Retina (tissue), 1 donor: ENCODE measurements at regions not wholly inside any gene's neighbourhood (a gene's known extent, or its start where the extent isn't known, plus 50 kb on each side); places are given as distances from the start of the nearest gene placed in this dataset.

Source experiments
- DNase-seq: peaks from one replicate; pipeline ENCODE4 v3.0.0-alpha.2; 2016

DNA sequence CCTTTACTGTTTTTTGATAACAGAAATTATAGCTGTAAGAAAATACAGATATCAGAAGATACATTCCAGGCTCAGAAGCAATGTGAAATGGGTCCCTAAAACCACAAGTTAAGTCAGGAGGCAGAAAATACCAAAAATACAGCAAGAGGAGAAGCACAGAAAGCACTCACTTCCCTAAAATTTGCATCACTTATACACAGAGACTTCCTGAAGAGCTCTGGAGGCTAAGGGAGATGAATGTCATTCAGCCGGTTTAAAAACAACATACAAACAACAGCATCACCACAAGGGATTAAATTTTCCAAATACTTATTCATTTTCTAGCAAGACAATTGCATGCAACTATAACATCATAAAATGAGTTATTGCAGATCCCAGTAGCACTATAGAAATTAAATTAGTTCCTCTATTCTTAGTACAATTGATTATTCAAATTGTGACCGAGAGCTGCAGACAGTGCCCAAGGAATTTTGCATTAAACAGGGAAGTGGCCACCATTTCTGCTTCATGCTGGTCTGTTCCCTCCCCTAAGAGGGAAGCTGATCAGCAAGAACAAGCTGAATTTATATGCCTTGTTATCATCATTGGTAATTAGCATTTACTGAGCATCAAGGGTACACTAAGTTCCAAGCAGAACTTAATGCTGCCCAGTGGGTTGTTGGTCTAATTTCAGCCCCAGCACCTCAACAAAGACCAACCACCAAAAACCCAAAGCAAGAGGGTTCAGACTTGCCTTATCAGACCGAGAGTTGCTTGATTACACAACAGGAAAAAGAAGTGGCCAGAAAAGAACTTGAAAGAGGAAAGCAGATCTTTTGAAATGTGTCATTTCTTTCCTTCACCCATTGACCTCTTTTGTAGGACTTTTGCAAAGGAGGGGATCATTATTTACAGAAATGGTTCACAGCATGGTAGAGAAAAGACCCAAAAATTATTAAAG lies 140.7 kb downstream of the KCTD12 start:
- no peak for DNase-seq

DNA sequence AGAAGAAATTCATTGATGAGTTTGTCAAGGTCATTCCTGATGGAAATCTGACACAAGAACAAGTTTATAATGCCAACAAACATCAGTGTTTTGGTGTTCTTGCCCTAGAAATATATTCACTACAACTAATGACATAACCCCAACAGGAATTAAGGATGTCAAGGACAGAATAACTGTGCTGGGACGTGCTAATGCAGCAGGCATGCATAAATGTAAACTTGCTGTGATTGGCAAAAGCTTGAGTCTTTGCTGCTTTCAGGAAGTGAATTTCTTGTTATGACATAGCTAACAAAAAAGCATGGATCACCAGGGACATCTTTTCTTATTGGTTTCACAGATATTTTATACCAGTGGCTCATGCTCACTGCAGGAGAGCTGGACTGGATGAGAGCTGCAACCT lies 144.6 kb downstream of the KCTD12 start:
- DNase-seq, result no peak

DNA sequence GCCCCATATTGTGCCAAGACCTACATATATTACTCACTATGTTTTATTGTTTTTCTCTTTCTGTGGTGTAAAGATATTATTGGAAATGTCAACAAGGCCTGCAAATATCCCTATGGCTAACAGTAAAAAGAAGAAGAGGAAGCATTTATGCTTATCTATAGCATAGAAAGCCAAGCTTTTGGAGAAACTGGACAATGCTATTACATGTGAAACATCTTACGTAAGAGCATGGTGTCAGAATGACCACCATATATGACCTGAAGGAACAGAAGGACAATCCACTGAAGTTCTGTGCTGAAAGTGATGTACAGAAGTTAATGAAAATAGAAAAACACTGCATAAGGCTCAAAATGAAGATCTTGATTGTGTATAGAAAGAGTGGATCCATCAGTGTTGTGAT lies 145.2 kb downstream of the KCTD12 start:
- DNase-seq, result no peak

DNA sequence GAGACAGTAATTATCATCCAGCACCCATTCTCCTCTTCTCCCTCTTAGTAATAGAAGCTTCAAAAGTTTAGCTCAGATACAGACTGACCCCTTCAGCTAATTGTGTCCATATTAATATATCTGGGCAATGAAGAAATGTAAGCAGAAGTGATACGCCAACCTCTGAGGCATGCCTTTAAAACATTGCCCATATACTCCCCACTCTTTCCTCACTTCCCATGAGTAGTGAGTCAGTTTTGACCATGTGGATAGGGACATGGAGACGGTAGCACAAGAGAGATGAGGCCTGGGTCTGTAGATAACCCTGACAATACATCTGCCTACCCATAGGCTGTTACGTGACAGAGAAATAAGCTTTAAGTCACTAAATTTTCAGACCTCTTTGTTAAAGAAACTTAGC lies 147.6 kb downstream of the KCTD12 start:
- DNase-seq, result no peak

DNA sequence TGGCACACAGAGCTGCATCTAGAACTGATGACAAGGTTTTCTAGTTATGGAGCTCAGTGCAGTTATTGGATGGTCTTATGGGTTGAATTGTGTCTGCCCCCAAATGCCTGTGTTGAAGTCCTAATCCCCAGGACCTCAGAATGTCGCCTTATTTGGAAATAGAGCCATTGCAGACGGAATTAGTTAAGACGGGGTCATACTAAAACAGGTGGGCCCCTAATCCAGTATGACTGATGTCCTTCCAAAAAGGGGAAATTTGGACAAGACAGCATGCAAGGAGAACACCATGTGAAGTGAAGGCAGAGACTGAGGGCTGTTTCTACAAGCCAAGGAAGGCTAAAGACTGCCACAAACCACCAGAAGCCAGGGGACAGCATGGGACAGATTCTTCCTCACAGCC lies 148.7 kb downstream of the KCTD12 start:
- DNase-seq, result no peak

DNA sequence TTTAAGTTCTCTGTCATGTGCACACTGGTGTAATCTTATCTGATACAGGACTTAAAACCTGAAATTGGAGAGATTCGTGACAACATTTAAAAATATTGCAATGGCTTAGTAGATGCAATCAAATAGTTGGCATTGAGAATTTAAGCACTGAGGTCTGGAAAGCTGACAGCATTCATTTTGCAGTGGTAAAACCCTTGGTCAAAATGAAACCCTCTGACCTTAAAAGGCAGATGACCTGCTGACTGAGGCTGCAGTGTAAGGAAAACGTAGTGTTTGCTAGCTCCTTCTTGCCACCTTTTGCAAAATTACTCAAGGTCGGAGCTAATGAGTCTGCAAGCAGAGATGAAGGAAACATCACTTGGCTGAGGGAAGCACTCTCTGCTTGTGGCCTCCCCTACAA lies 150.6 kb downstream of the KCTD12 start:
- no peak for DNase-seq

DNA sequence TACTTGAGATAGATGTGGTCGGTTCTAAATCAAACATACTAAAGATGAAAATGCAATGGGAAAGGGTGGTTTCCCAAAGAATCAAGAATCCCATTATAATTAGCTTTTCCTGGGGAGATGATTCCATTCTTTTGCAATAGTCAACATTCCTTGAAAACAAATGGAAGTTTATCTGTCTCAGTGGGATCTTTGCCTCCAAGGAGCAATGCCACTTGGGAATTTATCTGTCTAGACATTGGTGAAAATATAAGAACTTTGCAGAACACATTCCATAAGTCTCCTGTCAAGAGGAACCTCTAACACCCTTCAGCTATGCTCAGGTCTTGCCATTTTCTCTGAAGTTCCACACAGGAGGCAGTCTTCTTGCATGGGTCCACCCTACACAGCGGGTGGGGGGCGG lies 152.5 kb downstream of the KCTD12 start:
- DNase-seq, result no peak

DNA sequence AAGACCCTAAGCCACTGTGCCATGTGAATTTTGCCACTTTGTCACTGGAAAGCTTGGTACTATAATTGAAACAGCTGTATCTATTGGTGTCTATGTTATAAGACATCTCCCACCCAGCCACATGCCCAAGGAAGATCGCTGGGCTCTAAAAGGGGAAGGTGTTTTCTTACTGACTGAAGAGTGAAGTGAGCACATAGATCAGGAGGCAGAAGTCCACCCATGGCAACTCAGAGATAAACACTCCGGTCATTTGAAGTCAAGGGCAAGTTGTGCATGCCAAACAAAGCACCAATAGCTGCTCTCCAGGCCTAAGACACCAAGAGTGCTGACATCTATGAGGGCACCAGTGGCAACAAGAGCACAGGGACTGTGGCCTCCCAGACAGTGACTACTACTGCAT lies 153.8 kb downstream of the KCTD12 start:
- no peak for DNase-seq

DNA sequence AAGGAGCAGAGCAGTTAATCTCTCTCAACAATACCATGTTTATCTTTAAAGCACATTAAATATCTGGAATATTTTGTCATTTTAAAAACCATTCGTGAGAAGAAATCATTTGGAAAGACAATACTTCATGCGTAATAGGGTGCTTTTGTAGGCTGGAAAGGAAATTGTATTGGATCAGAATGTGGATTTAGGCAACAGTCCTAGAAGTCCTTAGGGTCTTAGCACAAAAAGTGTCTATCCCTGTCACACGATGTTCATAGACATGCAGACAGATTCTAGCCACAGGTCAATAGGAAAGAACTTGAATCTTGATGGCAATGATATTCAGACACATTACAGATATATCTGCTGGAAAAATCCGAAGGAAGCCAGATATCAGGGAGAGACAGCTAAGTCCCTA lies 156.0 kb downstream of the KCTD12 start:
- no peak for DNase-seq

DNA sequence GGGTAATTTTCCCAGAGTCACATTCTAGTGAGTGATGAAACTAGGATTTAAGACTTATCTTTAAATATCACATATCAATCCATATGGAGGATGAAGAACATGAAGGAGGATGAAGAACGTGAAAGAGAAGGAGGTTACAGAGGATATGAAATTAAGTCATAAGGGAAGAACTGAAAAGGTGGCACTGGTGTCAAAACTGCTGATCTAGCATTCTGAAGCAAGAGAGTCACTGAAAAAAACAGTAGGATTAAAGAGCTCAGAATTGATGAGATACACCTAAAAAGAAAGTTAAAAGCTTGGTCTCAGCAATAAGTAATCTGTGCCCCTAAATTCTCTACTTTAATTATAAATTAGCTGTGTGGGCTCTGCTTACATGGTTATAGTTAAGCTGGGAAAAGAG lies 156.5 kb downstream of the KCTD12 start:
- DNase-seq, result no peak

DNA sequence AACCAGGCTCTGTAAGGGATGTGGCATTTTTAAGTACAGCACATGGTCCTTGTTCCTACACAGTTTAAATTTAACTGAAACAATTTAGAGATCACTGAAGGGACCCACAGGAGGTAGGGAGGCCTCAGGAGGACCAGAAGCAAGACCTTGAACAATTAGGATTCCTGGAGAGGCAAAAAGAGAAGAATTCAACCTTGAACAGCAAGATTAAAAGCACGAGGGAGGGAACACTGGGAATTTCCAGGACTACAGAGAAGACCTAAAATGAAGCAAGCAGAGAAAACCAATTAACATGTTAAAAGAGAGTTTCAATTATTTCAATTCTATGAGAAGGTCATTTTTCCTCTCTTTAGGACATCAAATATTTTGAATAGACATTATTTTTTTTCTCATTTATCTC lies 160.3 kb downstream of the KCTD12 start:
- DNase-seq, result no peak

DNA sequence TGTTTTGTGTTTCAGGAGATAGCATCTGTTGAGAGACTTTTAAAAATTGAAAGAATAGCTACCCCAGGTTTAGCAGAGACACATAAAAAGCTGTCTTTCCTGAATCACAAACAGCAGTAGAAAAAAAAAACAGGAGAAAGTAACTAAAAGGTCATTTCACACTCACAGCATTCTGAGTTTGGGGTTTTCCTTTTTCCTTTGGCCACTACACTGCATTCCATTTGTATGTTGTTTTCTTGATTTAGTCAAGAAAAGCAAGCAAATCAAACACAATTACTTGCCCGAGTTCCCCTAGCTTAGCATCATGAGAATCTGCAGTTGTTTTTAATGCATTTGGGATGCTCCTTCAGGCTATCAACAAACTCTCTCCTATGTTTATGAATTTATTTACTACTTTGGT lies 161.0 kb downstream of the KCTD12 start:
- DNase-seq, result no peak

DNA sequence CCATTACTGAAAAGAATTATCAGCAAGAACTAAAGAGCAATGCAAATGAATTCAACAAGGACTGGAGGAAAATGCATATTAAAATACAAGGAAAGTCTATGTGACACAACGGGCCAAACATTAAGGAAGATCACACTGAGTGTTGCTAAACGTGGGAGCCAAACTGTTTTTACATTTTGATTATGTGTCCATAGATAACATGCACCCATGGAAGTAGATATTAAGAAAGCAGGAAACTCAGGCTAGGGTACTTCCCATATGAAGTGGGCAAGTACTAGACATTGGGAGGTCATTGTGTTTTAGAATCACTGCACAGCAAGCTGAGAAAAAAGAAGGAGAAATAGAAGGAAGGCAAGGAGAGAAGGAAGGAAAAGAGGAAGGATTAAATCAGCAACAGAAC lies 161.8 kb downstream of the KCTD12 start:
- no peak for DNase-seq

DNA sequence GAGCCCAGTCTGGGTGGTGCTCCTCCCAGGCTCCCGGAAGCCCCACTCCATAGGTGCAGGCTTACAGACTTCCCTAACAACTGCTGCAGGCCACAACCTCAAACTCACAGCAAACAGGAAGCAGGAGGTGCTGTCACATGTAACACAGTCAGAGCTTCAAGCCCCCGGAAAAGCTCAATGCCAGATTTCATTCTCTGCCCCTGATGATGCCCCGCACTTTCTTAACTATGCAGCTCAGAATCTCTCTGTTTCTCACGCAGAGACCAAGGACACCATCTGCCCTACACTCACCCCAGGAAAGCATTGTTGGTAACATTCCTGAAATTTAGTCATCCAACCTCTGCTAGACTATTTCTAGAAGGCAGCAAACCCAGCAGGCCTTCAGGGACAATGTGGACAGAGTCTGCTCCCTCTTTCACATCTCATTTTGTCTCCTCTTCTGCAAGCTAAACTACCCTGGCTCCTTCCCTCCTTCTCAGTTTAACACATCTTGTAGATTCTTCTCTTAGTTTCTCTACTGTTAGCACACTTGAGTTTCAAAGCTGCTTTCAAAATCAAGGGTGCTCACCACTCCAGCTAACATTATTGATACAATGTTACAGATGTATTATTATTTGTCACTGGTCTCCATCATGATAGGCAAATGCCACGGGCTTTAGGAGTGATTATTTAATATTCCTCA lies 162.5 kb downstream of the KCTD12 start:
- DNase-seq, result peak; percentile 16

DNA sequence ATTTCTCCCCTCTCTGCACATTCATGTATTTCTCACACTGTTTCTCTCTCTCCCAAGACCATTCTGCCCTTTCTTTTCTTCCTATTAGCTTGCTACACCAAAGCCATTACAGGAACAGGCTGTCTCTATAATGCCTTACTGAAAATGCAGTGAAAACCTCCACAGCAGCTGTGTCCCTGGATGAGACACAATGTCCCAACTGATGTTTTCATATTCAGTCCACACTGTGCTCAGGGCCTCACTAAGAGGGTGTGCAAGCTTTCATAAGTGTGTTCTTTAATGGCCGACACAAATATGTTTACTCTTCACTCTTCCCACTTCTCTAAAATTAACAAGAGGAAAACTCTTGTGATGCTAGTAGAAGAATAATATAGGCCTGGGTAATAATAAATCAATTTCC lies 163.4 kb downstream of the KCTD12 start:
- no peak for DNase-seq

DNA sequence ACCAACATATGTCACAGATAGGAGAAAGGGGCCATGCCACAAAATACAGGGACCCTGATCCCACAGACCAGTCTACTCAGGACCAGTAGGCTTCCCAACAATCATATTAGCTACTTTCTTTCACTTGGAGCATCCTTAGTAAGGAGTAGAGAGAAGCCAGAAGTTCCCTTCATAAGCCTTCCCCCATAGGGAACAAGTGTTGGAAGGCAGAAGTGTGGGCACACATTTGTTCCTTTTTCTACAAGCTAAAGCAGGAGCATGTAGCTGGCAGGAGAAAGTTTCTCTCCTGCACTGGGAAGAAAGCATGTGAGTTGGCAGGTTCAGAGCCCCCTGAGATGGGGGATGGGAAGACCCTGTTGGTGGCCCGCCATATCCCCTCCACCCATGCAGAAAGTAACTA lies 165.4 kb downstream of the KCTD12 start:
- no peak for DNase-seq

DNA sequence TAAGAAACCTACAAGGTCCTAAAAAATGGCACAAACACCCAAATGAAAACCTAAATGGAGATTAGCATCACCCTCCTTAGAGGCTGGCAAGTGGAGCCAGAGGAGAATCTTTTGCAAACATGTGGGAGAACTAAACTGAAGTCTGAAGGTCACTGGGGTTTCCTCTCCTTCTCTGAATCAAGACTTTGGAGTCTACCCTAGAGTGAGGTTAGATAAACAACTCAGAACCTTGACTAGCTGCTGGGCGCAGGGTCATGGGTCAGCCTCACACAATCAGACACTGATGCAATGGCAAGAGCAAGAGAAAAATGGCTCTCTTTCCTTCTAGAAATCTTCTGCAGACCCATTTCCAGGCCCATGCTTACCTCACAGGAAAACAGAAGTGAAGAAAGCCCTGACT lies 165.8 kb downstream of the KCTD12 start:
- DNase-seq, result no peak

DNA sequence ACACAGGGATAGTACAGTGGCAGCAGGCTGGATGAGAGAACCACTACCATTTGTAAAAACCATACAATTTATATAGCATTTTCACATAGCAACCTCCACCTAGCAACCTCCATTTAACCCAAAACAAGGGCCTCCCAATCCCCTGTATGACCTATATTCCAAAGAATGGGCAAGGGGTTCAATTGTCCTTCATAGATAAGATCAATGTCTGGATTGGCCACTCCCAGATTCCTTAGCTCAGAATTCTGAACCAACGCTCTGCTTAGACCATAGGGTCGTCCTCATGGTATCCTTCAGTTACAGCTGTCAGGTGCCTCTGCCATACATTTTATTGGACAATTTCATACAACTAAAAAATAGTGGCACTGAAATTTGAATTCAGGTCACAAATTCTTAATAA lies 166.2 kb downstream of the KCTD12 start:
- no peak for DNase-seq

DNA sequence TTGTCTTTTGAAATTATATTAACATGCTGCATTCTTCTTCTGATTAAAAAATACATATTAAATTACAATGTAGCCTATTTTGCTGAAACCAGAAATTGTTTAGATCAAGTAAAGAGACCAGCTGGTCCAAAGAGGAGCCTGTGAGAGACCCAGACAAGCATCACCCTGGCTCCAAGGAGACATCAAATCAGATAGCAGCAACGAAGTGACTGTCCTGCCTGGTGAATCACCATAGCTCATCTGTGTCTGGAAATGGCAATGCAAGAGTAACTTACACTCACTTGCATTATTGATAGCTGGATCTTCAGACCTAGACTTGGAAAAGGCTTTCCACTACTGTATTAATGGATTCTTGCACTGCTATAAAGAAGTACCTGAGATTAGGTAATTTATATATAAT lies 169.1 kb downstream of the KCTD12 start:
- no peak for DNase-seq

DNA sequence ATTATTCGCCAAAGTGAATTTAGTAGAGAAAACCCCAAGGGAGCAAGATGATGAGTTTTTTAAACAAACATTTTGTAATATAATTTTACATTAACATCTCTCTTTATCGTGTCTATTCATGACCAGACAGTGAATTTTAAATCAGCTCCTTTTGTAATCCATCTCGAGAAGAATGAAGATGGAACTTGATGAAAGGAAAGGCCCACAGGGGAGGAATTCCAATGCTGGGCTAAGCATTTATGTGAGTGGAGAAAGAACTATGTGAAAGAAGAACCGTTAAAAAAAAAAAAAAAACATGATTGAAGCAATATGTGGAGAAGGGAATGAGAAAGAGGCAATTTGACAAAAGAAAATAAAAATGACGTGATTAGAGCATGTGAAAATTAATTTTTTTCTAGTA lies 170.6 kb downstream of the KCTD12 start:
- no peak for DNase-seq

DNA sequence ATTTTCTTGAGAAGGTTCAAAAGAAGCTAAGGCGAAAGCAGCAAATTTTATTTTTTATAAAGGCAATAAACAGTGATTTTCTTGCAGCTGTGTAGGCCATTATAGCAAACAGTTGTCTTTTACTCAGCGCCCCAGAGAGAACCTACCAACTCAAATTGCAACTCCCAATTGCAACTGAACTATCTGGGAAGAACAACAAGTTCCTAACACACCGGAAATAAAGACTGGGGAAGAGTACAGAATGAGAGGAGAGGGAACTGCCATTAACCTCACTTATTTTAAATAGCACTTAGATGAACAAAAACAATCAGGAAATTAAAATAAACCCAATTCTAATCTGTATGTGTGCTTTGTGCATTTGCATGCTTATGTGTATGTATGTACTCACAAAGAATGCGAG lies 171.1 kb downstream of the KCTD12 start:
- DNase-seq, result no peak

DNA sequence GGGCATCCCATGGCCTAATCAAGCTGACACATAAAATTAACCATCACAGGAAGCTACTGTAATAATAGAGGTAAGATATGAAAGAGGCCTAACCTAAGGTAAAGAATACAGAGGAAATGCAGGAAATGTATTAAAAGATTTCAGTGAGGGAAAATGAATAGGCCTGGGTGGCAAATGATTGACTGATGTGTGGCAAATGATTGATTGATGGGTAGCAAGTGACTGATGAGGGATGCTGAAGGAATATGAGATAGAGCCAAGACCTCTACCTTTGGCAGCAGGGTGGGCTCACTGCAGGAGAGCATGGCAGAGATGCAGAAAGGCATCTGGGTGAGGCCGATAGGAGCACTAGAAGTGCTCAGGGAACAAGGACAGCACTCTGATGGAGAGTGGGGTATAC lies 172.9 kb downstream of the KCTD12 start:
- no peak for DNase-seq

DNA sequence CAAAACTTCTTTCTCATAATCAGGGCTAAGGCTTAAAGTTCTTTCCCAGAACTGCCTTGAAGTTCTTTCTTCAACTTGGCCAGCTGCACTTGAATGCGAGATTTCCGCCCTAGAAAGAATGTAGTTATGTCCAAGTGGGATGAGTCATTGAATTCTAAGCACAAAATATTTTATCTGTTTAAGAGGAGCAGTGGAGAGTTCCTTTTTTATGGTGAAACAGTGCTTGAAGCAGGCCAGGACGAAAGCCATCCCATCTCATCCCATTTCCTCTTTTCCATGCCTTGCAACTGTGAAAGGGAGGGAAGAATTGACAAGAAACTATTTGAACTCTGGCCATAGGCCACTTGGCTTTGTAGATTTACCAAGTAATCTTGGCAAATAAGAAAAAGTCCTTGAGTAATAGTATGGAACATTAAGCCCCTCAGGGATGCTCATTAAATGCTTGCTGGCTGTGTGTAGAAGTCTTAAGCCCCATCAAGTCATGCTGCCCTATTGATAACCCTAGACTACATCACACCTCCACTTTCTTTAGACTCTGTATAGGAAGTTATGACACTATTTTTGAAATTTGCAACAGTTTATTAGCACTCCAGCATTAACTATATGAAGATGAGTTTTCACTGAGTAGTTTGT lies 174.5 kb downstream of the KCTD12 start:
- no peak for DNase-seq

DNA sequence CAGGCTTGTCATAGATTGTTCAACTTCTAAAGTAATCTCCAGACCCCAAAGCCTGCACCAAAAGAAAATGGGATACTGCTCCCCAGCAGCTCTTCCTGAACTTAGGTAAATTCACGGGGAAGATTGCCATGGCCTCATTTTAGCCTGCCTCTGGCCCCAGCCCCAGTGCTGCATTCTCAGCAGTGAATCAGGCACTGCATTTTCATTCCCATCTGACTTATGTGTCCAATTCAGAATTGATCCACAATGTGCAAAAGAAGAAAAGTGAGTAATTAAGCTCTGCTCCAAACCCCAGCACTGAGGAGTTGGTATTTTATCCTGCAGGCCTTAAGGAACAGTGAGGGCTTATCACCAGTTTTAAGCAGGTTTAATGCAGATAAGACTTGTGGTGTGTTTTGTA lies 176.4 kb downstream of the KCTD12 start:
- no peak for DNase-seq
